Superior temporal gyrus (tissue), 1 donor: ENCODE measurements at regions not wholly inside any gene's neighbourhood (a gene's known extent, or its start where the extent isn't known, plus 50 kb on each side); places are given as distances from the start of the nearest gene placed in this dataset.
"Not testable (repeated sequence)": the region's sequence is repeated elsewhere in the genome, so short reads cannot be mapped to it uniquely, and the experiment has no call there.

Source experiments
- DNase-seq: peaks from one replicate; pipeline ENCODE4 v3.0.0-alpha.2; 2016; ENCODE audit errors: extremely low spot score

- no peak for DNase-seq
Observed at GRCh38 chr13:89027694-89028306, 1356.6 kb downstream of the SLITRK5 start.

DNA sequence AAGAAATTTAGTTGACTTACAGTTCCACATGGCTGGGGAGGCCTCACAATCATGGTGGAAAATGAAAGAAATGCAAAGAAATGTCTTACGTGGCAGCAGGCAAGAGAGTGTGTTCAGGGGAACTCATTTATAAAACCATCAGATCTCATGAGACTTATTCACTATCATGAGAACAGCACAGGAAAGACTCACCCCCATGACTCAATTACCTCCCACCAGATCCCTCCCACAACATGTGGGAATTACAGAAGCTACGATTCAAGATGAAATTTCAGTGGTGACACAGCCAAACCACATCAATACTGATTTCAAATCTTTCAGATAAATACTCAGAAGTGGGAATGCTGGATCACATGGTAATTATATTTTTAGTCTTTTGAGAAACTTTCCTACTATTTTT, 1357.9 kb downstream of the SLITRK5 start:
- no peak for DNase-seq

GRCh38 chr13:89034015-89034414, 1362.8 kb downstream of the SLITRK5 start:
- no peak for DNase-seq

GRCh38 chr13:89052699-89053098, 1381.5 kb downstream of the SLITRK5 start:
- DNase-seq, result no peak

DNA sequence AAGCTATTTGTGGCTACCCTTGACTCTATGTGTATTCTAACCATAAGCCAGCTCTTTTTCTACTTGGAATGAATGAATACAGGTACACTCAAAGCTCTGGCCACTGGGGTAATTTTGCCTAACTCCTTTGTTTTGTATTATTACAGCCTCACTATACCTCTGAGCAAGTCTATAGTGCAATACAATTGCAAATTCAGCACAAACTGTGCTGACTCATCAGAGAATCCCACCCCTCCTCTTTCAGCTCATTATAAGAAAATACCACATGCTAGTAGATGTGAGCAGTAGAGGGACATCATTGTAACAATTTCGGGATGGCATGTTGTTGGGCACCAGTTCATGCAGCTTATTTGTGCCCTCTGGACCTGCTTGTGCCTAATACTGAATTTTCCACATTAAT, 1382.2 kb downstream of the SLITRK5 start:
- DNase-seq, result no peak

DNA sequence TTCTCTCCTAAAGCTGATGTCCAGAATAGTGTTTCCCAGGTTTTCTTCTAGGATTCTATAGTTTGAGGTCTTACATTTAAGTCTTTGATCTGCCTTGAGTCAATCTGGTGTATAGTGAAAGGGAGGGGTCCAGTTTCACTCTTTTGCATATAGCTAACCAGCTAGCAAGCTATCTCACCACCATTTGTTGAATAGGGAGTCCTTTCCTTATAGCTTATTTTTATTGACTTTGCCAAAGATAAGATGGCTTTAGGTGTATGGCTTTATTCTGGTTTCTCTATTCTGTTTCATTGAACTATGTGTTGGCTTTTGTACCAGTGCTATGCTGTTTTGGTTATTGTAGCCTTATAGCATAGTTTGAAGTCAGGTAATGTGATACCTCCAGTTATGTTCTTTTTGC, 1386.1 kb downstream of the SLITRK5 start:
- no peak for DNase-seq

DNA sequence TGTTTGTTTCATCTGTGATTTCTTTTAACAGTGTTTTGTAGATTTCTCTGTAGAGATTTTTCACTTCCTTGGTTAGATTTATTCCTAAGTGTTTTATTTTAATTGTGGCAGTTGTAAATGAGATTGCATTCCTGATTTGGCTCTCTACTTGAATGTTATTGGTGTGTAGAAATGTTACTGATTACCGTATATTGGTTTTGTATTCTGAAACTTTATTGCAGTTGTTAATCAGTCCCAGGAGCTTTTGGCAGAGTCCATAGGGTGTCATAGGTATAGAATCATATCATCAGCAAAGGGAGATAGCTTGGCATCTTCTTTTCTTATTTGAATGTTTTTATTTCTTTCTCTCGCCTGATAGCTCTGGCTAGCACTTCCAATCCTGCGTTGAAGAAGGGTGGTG, 1386.7 kb downstream of the SLITRK5 start:
- DNase-seq, result no peak

GRCh38 chr13:89061821-89062220, 1390.7 kb downstream of the SLITRK5 start:
- DNase-seq, result no peak

- DNase-seq, result peak; percentile 83
Observed at GRCh38 chr13:89066868-89067466, 1395.8 kb downstream of the SLITRK5 start.

DNA sequence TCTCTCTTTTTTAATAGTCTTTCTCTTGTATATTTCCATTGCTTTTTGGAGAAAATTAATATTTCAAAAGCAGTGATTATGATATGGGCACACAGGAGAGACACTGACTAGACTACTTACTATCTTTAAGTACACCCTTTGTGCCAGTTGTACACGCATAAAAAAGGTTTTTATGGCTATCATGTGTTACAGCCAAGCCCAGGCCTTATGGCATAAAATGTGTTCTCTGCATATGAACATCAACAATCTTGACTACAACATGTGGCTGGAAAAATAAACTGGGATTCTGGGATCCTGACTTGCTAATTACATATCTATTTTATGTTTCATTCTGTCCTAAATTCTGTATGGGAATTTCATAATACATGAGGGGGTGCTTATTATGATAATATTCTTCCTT, 1401.8 kb downstream of the SLITRK5 start:
- no peak for DNase-seq

- no peak for DNase-seq
Observed at GRCh38 chr13:89076622-89077021, 1405.5 kb downstream of the SLITRK5 start.

DNA sequence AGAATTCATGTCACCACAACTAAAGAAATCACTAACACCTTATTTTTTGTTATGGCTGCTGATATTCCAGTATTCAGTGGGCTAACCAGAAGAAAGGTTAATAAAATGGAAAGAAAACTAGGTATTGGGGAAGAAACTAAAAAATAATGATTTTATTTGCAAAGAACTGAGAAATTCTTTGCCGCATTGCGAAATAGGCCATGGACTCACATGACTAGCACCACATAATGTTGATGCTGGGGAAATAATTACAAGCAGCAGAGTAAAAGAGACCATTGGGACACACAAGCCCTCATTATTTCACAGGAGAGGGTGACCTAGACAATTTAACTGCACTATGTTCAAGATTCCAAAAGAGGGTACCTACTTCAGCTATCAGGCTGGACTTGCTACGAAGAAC, 1411.5 kb downstream of the SLITRK5 start:
- DNase-seq, result no peak

GRCh38 chr13:89088107-89088506, 1416.9 kb downstream of the SLITRK5 start:
- not testable (repeated sequence) for DNase-seq

DNA sequence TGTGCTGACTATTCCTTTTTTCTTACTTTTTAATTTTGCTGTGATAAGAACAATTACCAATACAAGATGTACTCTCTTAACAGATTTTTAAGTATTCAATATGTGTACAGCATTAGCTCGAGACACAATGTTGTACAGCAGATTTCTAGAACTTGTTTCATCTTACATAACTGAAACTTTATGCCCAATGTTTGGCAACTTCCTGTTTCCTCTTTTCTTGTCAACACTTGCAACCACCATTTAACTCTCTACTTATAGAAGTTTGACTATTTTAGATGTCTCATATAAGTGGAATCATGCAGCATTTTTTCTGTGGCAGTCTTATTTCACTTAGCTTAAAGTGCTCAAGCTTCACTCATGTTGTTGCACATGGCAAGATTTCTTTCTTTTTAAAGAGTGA, 1426.8 kb downstream of the SLITRK5 start:
- DNase-seq, result no peak

GRCh38 chr13:89113744-89114143, 1442.6 kb downstream of the SLITRK5 start:
- DNase-seq, result no peak

DNA sequence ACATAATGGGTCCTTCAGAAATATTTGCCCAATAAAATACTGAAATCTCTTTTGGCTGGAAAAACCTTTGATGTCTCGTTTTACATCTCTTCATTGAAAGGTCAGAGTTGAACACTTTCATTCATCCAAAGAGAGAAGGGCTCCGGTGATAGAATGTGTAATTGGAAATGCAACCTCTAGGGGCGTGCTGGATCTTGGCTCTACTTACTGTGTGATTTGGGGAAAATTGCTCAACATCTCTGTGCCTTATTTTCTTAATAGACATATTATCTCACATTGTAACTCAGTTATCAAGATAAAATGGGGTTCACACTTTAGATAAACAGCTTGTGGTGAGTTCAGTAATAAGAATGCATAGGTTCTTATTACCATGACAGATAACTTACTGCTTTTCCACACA, 1444.1 kb downstream of the SLITRK5 start:
- no peak for DNase-seq

GRCh38 chr13:89136678-89137077, 1465.5 kb downstream of the SLITRK5 start:
- DNase-seq, result no peak

DNA sequence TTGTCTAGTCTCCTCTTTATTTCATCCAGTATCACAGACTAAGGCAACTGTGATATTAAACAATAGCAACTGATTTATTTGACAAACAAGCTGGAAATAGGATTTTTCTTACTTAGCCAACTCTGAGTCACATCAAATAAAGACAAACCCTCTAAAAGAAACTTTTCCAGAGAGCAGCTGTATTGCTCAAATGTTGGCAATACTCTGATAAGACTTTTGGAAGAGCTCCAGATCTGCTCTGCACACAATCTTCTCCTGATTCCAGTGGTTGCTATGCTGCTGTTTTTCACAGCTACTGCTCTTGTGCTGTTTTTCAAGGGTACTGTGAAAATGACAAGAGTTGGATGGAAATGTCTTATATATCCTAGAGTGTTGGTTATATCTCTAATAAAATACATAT, 1479.2 kb downstream of the SLITRK5 start:
- no peak for DNase-seq

DNA sequence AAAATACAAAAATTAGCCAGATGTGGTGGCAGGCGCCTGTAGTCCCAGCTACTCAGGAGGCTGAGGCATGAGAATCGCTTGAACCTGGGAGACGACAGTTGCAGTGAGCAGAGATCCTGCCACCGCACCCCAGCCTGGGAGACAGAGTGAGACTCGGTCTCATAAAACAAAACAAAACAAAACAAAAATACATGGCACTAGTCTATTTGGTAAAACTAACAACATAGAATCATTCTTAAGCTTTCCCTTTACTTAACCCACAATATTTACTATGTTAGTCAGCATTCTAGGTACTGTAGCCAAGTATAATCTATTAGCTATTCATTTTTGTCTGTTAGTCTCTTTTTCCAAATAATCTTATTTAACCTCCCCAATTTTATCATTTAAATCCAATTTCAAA, 1482.8 kb downstream of the SLITRK5 start:
- no peak for DNase-seq

DNA sequence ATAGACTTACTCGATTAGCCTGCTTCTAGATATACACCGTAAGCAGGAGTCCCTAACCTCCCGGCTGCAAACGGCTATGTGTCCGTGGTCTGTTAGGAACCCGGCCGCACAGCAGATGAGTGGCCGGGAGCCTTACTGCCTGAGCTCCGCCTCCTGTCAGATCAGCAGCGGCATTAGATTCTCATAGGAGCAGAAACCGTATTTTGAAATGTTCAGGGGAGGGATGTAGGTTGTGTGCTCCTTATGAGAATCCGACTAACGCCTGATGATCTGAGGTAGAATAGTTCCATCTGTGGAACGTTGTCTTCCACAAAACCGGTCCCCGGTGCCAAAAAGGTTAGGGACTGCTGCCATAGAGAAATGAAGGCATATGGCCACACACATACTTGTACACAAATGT, 1491.9 kb downstream of the SLITRK5 start:
- DNase-seq, result no peak

DNA sequence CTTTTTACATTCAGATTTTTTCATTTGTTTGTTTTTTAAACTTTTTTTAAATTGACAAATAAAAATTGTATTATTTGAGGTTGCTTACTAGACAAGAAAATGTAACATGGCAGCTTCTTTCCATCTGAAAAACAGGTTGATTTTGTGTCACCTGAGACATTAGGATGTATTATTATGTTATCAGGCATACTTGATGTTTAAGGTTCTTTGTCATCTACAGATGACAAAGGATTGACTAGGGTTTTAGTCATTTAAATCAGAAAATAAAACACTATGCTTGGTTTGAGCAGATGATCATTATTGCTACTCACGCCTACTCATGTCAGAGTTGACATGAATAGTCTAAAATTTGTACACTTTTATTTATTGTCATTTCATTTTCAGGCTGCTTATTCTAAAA, 1494.5 kb downstream of the SLITRK5 start:
- DNase-seq, result no peak

- DNase-seq, result no peak
Observed at GRCh38 chr13:89169951-89170350, 1498.8 kb downstream of the SLITRK5 start.

- DNase-seq, result no peak
Observed at GRCh38 chr13:89181041-89181440, 1509.9 kb downstream of the SLITRK5 start.

GRCh38 chr13:89199138-89199537, 1528.0 kb downstream of the SLITRK5 start:
- no peak for DNase-seq
